H54 (cell line): ENCODE measurements at regions not wholly inside any gene's neighbourhood (a gene's known extent, or its start where the extent isn't known, plus 50 kb on each side); places are given as distances from the start of the nearest gene placed in this dataset.
"Not testable (repeated sequence)": the region's sequence is repeated elsewhere in the genome, so short reads cannot be mapped to it uniquely, and the experiment has no call there.

Experiments used
- DNase-seq: peaks from one replicate; pipeline ENCODE4 v3.0.0; 2011; ENCODE audit warnings: low spot score, mixed read lengths; ENCODE audit not compliant: insufficient read length
- FAIRE-seq: peaks from 3 replicates; lab custom pipeline; 2011; peaks lifted over from hg19 to GRCh38; lab: Jason Lieb, UNC
- POLR2A ChIP-seq: IDR thresholded peaks from 2 replicates; pipeline ENCODE4 v1.6.1; 2011; ENCODE audit warnings: low read depth, mild to moderate bottlenecking, low read length

DNA sequence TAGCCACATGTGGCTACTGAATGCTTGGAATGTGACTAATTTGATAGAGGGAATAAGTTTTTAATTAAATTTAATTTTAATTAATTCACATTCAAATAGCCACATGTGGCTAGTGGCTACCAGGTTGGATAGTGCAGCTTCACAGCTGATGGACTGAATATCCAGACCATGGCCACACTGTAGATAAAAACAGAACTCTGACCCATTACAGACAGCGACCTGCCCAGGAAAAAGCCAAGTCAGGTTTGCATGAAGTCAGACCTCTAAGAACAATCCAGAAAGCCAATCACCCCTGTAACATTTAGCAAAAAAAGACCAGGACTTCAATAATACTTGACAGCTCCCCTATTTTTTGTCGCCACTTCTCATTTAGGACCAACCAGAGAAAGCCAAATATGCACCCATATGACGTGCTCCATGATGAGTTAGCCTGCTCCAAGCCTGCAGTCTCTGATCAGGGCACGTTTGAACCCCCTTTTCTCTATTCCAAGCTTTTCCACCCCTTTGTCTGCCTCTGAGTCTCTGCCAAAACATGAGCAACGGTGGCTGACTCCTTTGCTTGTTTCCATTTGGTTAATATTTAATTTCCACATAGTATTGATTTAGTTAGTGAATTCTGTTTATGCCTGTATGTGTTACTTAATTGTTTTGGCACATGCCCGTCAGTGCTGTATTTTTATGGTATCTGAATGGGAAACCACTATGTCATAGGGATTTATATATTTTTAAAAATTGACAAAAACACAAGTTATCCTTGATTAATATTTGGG, 636.3 kb downstream of the UTRN start:
- FAIRE-seq (no peak), DNase-seq (no peak)
- no peak for TF ChIP-seq POLR2A

DNA sequence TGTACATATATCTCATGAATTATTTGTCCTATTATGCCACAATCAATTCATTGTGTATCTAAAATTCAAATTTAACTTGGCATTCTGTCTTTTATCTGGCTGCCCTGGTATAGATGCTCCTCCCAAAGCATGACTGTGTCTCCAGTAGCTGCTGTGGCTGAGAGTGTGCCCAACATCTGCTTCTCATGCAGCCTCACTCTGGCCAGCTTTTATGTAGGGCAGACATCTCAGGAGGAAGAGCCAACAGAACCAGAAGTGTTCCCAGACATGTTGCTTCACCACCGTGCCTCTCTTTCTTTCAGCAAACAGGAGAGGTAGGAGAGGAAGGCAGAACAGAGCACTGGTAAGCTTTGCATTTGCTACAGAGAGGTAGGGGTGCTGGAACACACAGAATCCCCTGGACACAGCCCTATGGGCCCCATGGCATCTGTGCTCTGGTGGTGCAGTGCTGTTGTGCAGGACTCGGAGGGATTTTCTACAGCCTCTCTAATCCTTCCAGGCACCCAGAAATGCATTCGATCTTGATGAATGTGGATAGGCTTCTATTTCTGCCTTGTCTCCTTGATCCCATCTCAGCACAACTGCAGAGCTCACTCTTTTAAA, 637.1 kb downstream of the UTRN start:
- no peak for TF ChIP-seq POLR2A
- DNase-seq (no peak), FAIRE-seq (no peak)

DNA sequence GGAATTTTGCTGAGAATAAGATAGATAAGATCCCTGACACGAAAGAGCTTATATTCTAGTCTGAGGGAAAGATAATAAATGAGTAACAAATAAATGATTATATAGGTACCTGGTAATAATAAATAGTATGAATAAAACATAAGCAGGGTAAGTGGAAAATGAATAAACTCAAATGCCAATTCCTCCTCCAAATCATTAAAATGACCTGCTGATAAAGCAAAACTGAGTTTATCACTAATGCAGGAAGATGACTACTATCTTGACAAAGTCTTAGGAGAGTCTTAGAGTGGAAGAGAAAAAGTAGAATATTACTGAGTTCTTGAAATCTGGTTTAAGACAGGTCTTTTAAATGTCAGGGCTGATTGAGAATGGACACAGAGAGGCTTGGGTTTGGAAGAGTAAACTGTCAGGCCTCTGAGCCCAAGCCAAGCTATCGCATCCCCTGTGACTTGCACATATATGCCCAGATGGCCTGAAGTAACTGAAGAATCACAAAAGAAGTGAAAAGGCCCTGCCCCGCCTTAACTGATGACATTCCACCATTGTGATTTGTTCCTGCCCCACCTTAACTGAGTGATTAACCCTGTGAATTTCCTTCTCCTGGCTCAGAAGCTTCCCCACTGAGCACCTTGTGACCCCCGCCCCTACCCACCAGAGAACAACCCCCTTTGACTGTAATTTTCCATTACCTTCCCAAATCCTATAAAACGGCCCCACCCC, 637.8 kb downstream of the UTRN start:
- not testable (repeated sequence) for FAIRE-seq, DNase-seq

GRCh38 chr6:144923491-144923787, 638.3 kb downstream of the UTRN start:
- DNase-seq, FAIRE-seq: not testable (repeated sequence)

GRCh38 chr6:144928847-144929246, 643.7 kb downstream of the UTRN start:
- FAIRE-seq (no peak), DNase-seq (no peak)
- no peak for TF ChIP-seq POLR2A

- no peak for FAIRE-seq
- TF ChIP-seq POLR2A, result no peak
- DNase-seq, result no peak
Measured at GRCh38 chr6:144929262-144929661, 644.1 kb downstream of the UTRN start.

DNA sequence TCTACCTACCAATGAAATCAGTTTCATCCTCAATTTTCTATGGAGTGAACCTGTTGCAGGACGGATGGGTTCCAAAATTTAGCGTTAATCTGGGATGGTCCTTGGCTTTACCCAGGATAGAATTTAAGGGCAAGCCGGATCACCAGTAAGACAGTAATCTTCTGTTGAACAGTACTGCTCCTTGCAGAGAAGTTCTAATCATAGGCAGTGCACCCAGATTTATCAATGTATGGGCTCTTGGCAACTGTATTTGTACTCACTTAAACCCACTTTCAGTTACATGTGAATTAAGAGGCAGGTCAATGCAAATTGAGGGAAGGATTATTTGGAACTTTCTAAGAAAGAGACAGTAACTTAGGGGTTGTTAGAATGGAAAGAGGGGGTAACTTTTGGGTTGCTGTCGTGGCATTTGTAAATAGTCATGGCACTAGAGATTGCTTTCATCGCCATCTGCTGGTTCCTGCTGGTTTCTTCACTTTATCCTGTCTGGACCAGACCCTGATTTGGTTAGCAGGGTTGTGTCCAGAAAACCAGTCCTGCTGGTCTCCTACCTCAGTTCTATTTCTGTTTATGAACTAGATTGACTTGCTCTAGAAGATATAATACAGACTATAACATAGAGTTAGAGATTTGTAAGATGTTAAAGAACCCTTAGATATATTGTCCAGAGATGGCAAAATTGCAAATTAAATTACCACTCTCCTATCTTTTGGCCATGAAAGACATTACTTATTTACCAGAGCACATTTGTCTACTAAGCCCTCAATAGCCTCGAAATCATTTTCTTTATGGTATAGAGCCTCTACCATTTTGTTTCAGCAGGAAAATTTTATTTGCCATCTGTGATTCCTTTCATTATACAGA, 646.3 kb downstream of the UTRN start:
- FAIRE-seq (no peak), DNase-seq (no peak)
- TF ChIP-seq POLR2A, result no peak

- TF ChIP-seq POLR2A, result no peak
- no peak for DNase-seq
- FAIRE-seq, result no peak
Measured at GRCh38 chr6:144932621-144933020, 647.5 kb downstream of the UTRN start.

- no peak for DNase-seq
- no peak for FAIRE-seq
- no peak for TF ChIP-seq POLR2A
Measured at GRCh38 chr6:144935181-144935580, 650.0 kb downstream of the UTRN start.

DNA sequence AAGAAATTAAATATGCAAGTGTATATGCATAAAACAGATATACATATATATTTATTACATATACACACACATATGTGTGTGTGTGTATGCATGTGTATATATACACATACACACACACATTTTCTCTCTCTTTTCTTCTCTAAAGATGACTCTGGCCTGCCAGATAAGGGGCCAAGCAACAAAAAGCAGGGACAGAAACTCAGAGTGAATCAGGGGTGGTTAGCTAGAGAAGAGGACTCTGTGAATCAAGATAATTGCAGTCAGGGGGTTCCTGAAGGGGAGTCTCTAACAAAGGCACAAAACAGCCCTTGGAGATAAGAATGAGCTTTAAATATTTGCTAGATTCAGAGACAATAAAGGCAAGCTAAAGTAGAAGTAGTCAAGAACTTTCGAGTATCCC, 650.5 kb downstream of the UTRN start:
- FAIRE-seq (no peak), DNase-seq (no peak)
- no peak for TF ChIP-seq POLR2A

DNA sequence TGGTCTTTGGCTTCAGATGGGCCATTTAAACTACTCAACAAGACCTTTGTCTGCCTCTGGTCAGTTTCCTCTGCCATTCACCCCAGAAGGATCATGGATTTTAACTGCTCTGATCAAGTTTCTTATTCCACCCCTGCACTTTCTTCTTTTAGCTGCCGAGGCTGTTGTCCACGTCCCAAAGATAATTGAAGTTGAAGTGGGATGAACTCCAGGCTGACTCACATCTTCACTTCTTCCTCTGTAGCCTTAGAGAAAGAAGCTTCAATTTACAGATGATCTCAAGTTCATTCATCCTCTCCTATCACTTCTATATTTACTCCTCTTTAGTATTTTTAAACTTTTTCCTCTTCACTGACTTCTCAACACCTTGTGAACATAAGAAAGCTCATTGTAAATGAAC, 651.6 kb downstream of the UTRN start:
- no peak for FAIRE-seq
- TF ChIP-seq POLR2A, result no peak
- no peak for DNase-seq

GRCh38 chr6:144939921-144940320, 654.8 kb downstream of the UTRN start:
- no peak for FAIRE-seq
- no peak for TF ChIP-seq POLR2A
- DNase-seq, result no peak

GRCh38 chr6:144944106-144944505, 659.0 kb downstream of the UTRN start:
- no peak for TF ChIP-seq POLR2A
- FAIRE-seq (no peak), DNase-seq (no peak)

DNA sequence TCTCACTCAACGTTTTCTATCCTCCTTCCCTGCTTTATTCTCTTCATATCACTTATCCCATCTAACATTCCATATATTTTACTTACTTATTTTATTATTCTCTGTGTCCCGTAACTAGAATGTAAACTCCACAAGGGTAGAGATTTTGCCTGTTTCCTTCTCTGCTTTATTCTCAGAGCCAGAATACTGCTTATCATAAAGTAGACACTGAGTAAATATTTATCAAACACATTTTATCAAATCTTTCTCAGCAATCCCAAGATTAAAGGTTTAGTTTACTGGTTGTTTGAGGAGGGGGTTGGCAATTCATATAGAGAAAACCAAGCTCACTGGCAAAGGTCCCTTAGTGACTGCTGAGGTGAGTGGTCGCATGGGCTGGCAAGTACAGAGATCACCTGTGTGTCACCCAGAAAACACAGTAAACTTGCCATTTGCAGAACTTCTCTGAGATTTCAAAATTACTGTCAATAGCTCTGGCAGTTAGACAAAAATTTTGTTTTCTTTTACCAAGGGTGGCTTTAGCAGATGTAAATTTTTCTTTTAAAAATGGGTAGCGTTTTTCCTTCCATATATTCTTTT, 662.4 kb downstream of the UTRN start:
- DNase-seq, result no peak

More for the DNA sequence above, 662.4 kb downstream of the UTRN start:
- FAIRE-seq, result no peak
- TF ChIP-seq POLR2A, result no peak
